Liver (tissue), 3 donors: ENCODE measurements at regions not wholly inside any gene's neighbourhood (a gene's known extent, or its start where the extent isn't known, plus 50 kb on each side); places are given as distances from the start of the nearest gene placed in this dataset.

Experiments
- ATF3 ChIP-seq: IDR thresholded peaks from 2 replicates; pipeline ENCODE4 v1.6.1; 2016; ENCODE audit warnings: antibody characterized with exemption
- CTCF ChIP-seq: fragments of 150-350 bp; IDR thresholded peaks from 2 replicates; pipeline ENCODE4 v1.5.1; 2017; ENCODE audit warnings: improper control_type of control experiment, low read depth, low read length; ENCODE audit not compliant: missing input control
- HNF4G ChIP-seq: IDR thresholded peaks from 2 replicates; pipeline ENCODE4 v1.6.1; 2016; ENCODE audit warnings: antibody characterized with exemption
- NR2F2 ChIP-seq: IDR thresholded peaks from 2 replicates; pipeline ENCODE4 v1.6.1; 2016; ENCODE audit warnings: antibody characterized with exemption
- SP1 ChIP-seq: IDR thresholded peaks from 2 replicates; pipeline ENCODE4 v1.6.1; 2018; ENCODE audit warnings: antibody characterized with exemption, mild to moderate bottlenecking
- TAF1 ChIP-seq: conservative IDR thresholded peaks from 2 replicates; pipeline ENCODE4 v1.6.1; 2016; ENCODE audit warnings: antibody characterized with exemption, mild to moderate bottlenecking
- YY1 ChIP-seq: IDR thresholded peaks from 2 replicates; pipeline ENCODE4 v1.6.1; 2016; ENCODE audit warnings: antibody characterized with exemption, mild to moderate bottlenecking
- donor health status: healthy.
- donor health status: healthy.

- TF ChIP-seq NR2F2 (no peak), CTCF (no peak), ATF3 (no peak), YY1 (no peak), HNF4G (no peak), SP1 (no peak), TAF1 (no peak)
Measured at GRCh38 chr1:191504999-191505398, 653.3 kb upstream of the RGS18 start.
